GM12878 (cell line): ENCODE measurements at regions not wholly inside any gene's neighbourhood (a gene's known extent, or its start where the extent isn't known, plus 50 kb on each side); places are given as distances from the start of the nearest gene placed in this dataset.

Experiments
- ATAC-seq: fragments of 200-7000 bp; cut with Tn5 transposase; 3 replicates; pipeline ENCODE4 v1.9.1; 2020; ENCODE audit warnings: mild to moderate bottlenecking, moderate library complexity
- BruUV-seq: library from RNA; stranded (reverse); fragments of 400-500 nt; replicated peaks from 2 replicates; lab custom pipeline; 2021; lab: Mats Ljungman, UMichigan
- CTCF ChIA-PET: fragments of 300-600 bp; sonication (Branson Sonifier 250); formaldehyde crosslinking; extraction: SDS; loops from one replicate; lab custom pipeline; 2021; ENCODE audit warnings: inconsistent platforms; lab: Yijun Ruan, JAX
- POLR2A ChIA-PET: fragments of 350-600 bp; formaldehyde crosslinking; extraction: SDS; loops from one replicate; lab custom pipeline; 2021; ENCODE audit warnings: inconsistent platforms; lab: Charles Lee
- RAD21 ChIA-PET: fragments of 300-600 bp; sonication (Branson Sonifier 250); formaldehyde crosslinking; loops from one replicate; lab custom pipeline; 2023; ENCODE audit warnings: antibody characterized with exemption; ENCODE audit not compliant: unreplicated experiment; lab: Charles Lee
- SMC1A ChIA-PET: fragments of 300-600 bp; sonication (Branson Sonifier 250); formaldehyde crosslinking; loops from one replicate; lab custom pipeline; 2023; ENCODE audit not compliant: unreplicated experiment, uncharacterized antibody; lab: Charles Lee
- DNase-seq: peaks from one replicate; pipeline ENCODE4 v3.0.0-alpha.2; 2011; ENCODE audit warnings: low read depth, low spot score
- FAIRE-seq: peaks from 3 replicates; lab custom pipeline; 2011; peaks lifted over from hg19 to GRCh38; lab: Jason Lieb, UNC
- H2AFZ ChIP-seq: 2 replicates; pipeline ENCODE4 v1.6.0; 2011; ENCODE audit warnings: low read depth, low read length, control low read depth; ENCODE audit not compliant: control insufficient read depth
- H3K27ac ChIP-seq: 2 replicates; pipeline ENCODE4 v1.5.1; 2011; ENCODE audit warnings: control low read depth; ENCODE audit not compliant: control insufficient read depth, insufficient read depth
- H3K27me3 ChIP-seq, 2 experiments: replicated peaks in 1 of 2; 2 replicates each; pipeline versions ENCODE4 v1.6.0 to v1.6.1; 2011; ENCODE audit warnings: low read length in 1 of 2; ENCODE audit not compliant: control insufficient read depth in 2 of 2, insufficient read depth in 2 of 2
- H3K36me3 ChIP-seq, 2 experiments: 2 replicates each; pipeline ENCODE4 v1.5.1; 2011; ENCODE audit warnings: low read length in 1 of 2; ENCODE audit not compliant: control insufficient read depth in 2 of 2, insufficient read depth in 2 of 2
- H3K4me1 ChIP-seq: 2 replicates; pipeline ENCODE4 v1.6.1; 2011; ENCODE audit warnings: mild to moderate bottlenecking, low read length, moderate library complexity, mixed read lengths; ENCODE audit not compliant: control insufficient read depth, insufficient read depth
- H3K4me2 ChIP-seq: 2 replicates; pipeline ENCODE4 v1.6.0; 2011; ENCODE audit warnings: control low read depth; ENCODE audit not compliant: control insufficient read depth, insufficient read depth
- H3K4me3 ChIP-seq: fragments of 200-600 bp; sonication (generic); 2 replicates; pipeline ENCODE4 v1.5.1; 2016
- H3K79me2 ChIP-seq: 2 replicates; pipeline ENCODE4 v1.6.0; 2011; ENCODE audit warnings: low read length; ENCODE audit not compliant: control insufficient read depth, insufficient read depth
- H3K9ac ChIP-seq: 2 replicates; pipeline ENCODE4 v1.8.0; 2011; ENCODE audit warnings: low read length, control low read depth, mixed read lengths; ENCODE audit not compliant: control insufficient read depth, insufficient read depth
- H3K9me3 ChIP-seq: replicated peaks from 3 replicates; pipeline ENCODE4 v1.5.1; 2011; ENCODE audit warnings: mild to moderate bottlenecking, low read length; ENCODE audit not compliant: control insufficient read depth, insufficient read depth
- H4K20me1 ChIP-seq: 2 replicates; pipeline ENCODE4 v1.6.0; 2011; ENCODE audit not compliant: control insufficient read depth, insufficient read depth
- ATF3 ChIP-seq: IDR thresholded peaks from 2 replicates; pipeline ENCODE4 v1.6.1; 2011; ENCODE audit warnings: low read depth, mild to moderate bottlenecking, low read length, moderate library complexity, borderline replicate concordance; ENCODE audit errors: extremely low read depth
- ATF7 ChIP-seq: fragments of 450-650 bp; IDR thresholded peaks from 2 replicates; pipeline ENCODE4 v1.6.1; 2016; ENCODE audit warnings: low read depth, mild to moderate bottlenecking
- BHLHE40 ChIP-seq, 2 experiments: fragments of 450-650 bp in 1 of 2; IDR thresholded peaks; 2 replicates each; pipeline ENCODE4 v1.6.1; 2011 to 2017; ENCODE audit warnings: low read depth in 2 of 2, borderline replicate concordance in 1 of 2, improper control_type of control experiment in 1 of 2, low read length in 1 of 2, mild to moderate bottlenecking in 1 of 2
- BMI1 ChIP-seq: fragments of 450-650 bp; IDR thresholded peaks from 2 replicates; pipeline ENCODE4 v1.6.1; 2016; ENCODE audit warnings: mild to moderate bottlenecking, moderate library complexity, borderline replicate concordance
- DPF2 ChIP-seq: fragments of 450-650 bp; IDR thresholded peaks from 2 replicates; pipeline ENCODE4 v1.6.1; 2017; ENCODE audit warnings: mild to moderate bottlenecking
- KAT2A ChIP-seq: conservative IDR thresholded peaks from 2 replicates; pipeline ENCODE4 v1.6.1; 2011; ENCODE audit warnings: low read depth, low read length; ENCODE audit not compliant: control insufficient read depth
- KLF5 ChIP-seq: fragments of 450-650 bp; IDR thresholded peaks from 2 replicates; pipeline ENCODE4 v1.6.1; 2014; ENCODE audit warnings: mild to moderate bottlenecking; ENCODE audit not compliant: partially characterized antibody
- MAX ChIP-seq: IDR thresholded peaks from 2 replicates; pipeline ENCODE4 v1.6.1; 2012; ENCODE audit warnings: low read depth, low read length, improper control_type of control experiment
- NR2C1 ChIP-seq: fragments of 450-650 bp; IDR thresholded peaks from 2 replicates; pipeline ENCODE4 v1.6.1; 2017; ENCODE audit warnings: antibody characterized with exemption, mild to moderate bottlenecking, moderate library complexity
- NRF1 ChIP-seq: conservative IDR thresholded peaks from 2 replicates; pipeline ENCODE4 v1.6.1; 2011; ENCODE audit warnings: mild to moderate bottlenecking, low read depth, low read length, improper control_type of control experiment
- PAX5 ChIP-seq: IDR thresholded peaks from 2 replicates; pipeline ENCODE4 v1.6.1; 2011; ENCODE audit warnings: low read depth, low read length, borderline replicate concordance
- RB1 ChIP-seq: fragments of 450-650 bp; formaldehyde crosslinking; IDR thresholded peaks from 2 replicates; pipeline ENCODE4 v1.6.1; 2017; ENCODE audit warnings: mild to moderate bottlenecking, borderline replicate concordance
- RELB ChIP-seq: fragments of 450-650 bp; IDR thresholded peaks from 2 replicates; pipeline ENCODE4 v1.6.1; 2017; ENCODE audit warnings: low read depth, mild to moderate bottlenecking, moderate library complexity
- SMARCA5 ChIP-seq: fragments of 450-650 bp; IDR thresholded peaks from 2 replicates; pipeline ENCODE4 v1.6.1; 2017; ENCODE audit warnings: mild to moderate bottlenecking
- ZBTB33 ChIP-seq: fragments of 450-650 bp; IDR thresholded peaks from 2 replicates; pipeline ENCODE4 v1.6.1; 2017; ENCODE audit warnings: mild to moderate bottlenecking
- ZSCAN29 ChIP-seq: fragments of 450-650 bp; IDR thresholded peaks from 2 replicates; pipeline ENCODE4 v1.6.1; 2017; ENCODE audit warnings: mild to moderate bottlenecking, moderate library complexity
- in situ Hi-C: fragments of 300-500 bp; cut with MboI; formaldehyde crosslinking; loops from 9 replicates; pipeline ENCODE4 v1.14.3; 2018; ENCODE audit warnings: mixed read lengths
- intact Hi-C: fragments of 100-400 bp; cut with micrococcal nuclease; formaldehyde crosslinking; loops from one replicate; pipeline ENCODE4 v1.14.2; 2022; ENCODE audit not compliant: unreplicated experiment

GRCh38 chr2:145685383-145686050 is 1165.6 kb upstream of the ZEB2 start (continued):
- TF ChIP-seq ZBTB33 (no peak), ZSCAN29 (no peak), BMI1 (no peak), KLF5 (no peak), MAX (no peak), PAX5 (no peak), SMARCA5 (no peak), NR2C1 (no peak), KAT2A (no peak)

GRCh38 chr2:145682546-145683157 is 1162.7 kb upstream of the ZEB2 start:
- no peak overlapping the region for H2AFZ ChIP-seq
- H3K79me2 ChIP-seq = no peaks in the 10 kb centered on the region
- BruUV-seq = no TSS peak
- H3K4me2 ChIP-seq = no peak overlapping the region
- no peak overlapping the region for H3K27ac ChIP-seq
- H3K27me3 ChIP-seq = no peaks in the 10 kb centered on the region
- H4K20me1 ChIP-seq = no peaks in the 10 kb centered on the region
- H3K4me3 ChIP-seq = no peak overlapping the region
- in situ Hi-C loops (no loop called here), intact Hi-C loops (no loop called here)
- no peaks in the 10 kb centered on the region for H3K36me3 ChIP-seq
- TF ChIP-seq BHLHE40 (IDR thresholded peaks at IDR 0.05; ENCODE audit: borderline replicate concordance in 1 of 2, low read depth in 2 of 2, low read length in 1 of 2) (no peak), ATF7 (no peak), ATF3 (no peak), NRF1 (no peak), DPF2 (no peak), RELB (no peak), BMI1 (no peak), RB1 (no peak)
- SMC1A ChIA-PET = interaction anchor here (0.7 to 1.1 kb wide), 3 partner anchors 9 to 40 kb away, joined by 3 to 4 read pairs (median 3); no protein-coding TSS in a partner anchor
- FAIRE-seq (no peak), DNase-seq (no peak), ATAC-seq (no peak)
- no peak overlapping the region for H3K9ac ChIP-seq
- POLR2A ChIA-PET = no interaction called here
- H3K9me3 ChIP-seq = no peaks in the 10 kb centered on the region
- RAD21 ChIA-PET = interaction anchor here (1.1 to 1.3 kb wide), 2 partner anchors 13 to 70 kb away, joined by 3 read pairs; no protein-coding TSS in a partner anchor
- CTCF ChIA-PET = interaction anchor here (0.5 to 1.2 kb wide), 2 partner anchors 329 to 1224 kb away, joined by 3 to 4 read pairs; no protein-coding TSS in a partner anchor
- H3K4me1 ChIP-seq = no peaks in the 10 kb centered on the region
